ENCODE measurements at regions not wholly inside any gene's neighbourhood (a gene's known extent, or its start where the extent isn't known, plus 50 kb on each side); places are given as distances from the start of the nearest gene placed in this dataset.

GRCh38 chr9:134971196-134971595 lies 53.5 kb upstream of the FCN1 start:
- no peak overlapping the region for H3K9ac ChIP-seq (ENCODE audit: low read length)
- no peaks in the 10 kb centered on the region for H3K9me3 ChIP-seq (ENCODE audit: insufficient read depth, low read length)
- no peak overlapping the region for H3K27ac ChIP-seq (ENCODE audit: low read depth, low read length)
- H3K4me3 ChIP-seq (ENCODE audit: insufficient read depth, low read length, poor library complexity, severe bottlenecking): no peak overlapping the region
- no peak overlapping the region for H2AFZ ChIP-seq (ENCODE audit: low read depth, low read length, severe bottlenecking)
- no peaks in the 10 kb centered on the region for H3K79me2 ChIP-seq (ENCODE audit: insufficient read depth, low read length)
- H3K9me2 ChIP-seq (replicated peaks; ENCODE audit: insufficient read depth, low read length): no peaks in the 10 kb centered on the region
- H3K4me2 ChIP-seq (ENCODE audit: low read depth, low read length, poor library complexity, severe bottlenecking): no peak overlapping the region
- TF ChIP-seq EZH2phosphoT487 (conservative IDR thresholded peaks at IDR 0.05; ENCODE audit: low read length) (no peak), CTCF (IDR thresholded peaks at IDR 0.05; ENCODE audit: insufficient read depth, low read length, poor library complexity, severe bottlenecking) (no peak)
- H3K36me3 ChIP-seq (ENCODE audit: low read length): no peaks in the 10 kb centered on the region
- no peaks in the 10 kb centered on the region for H3F3A ChIP-seq (ENCODE audit: insufficient read depth)
- H3K27me3 ChIP-seq (ENCODE audit: low read length): no peaks in the 10 kb centered on the region
- H4K20me1 ChIP-seq (ENCODE audit: low read depth, low read length): no peaks in the 10 kb centered on the region

- H4K20me1 ChIP-seq (ENCODE audit: low read depth, low read length): no peaks in the 10 kb centered on the region
- no peaks in the 10 kb centered on the region for H3K79me2 ChIP-seq (ENCODE audit: insufficient read depth, low read length)
- no peaks in the 10 kb centered on the region for H3K9me2 ChIP-seq (replicated peaks; ENCODE audit: insufficient read depth, low read length)
- H3K27ac ChIP-seq (ENCODE audit: low read depth, low read length): no peak overlapping the region
- H2AFZ ChIP-seq (ENCODE audit: low read depth, low read length, severe bottlenecking): no peak overlapping the region
- no peaks in the 10 kb centered on the region for H3F3A ChIP-seq (ENCODE audit: insufficient read depth)
- no peak overlapping the region for H3K4me3 ChIP-seq (ENCODE audit: insufficient read depth, low read length, poor library complexity, severe bottlenecking)
- no peaks in the 10 kb centered on the region for H3K36me3 ChIP-seq (ENCODE audit: low read length)
- H3K27me3 ChIP-seq (ENCODE audit: low read length): no peaks in the 10 kb centered on the region
- no peaks in the 10 kb centered on the region for H3K9me3 ChIP-seq (ENCODE audit: insufficient read depth, low read length)
- no peak overlapping the region for H3K9ac ChIP-seq (ENCODE audit: low read length)
- TF ChIP-seq CTCF (IDR thresholded peaks at IDR 0.05; ENCODE audit: insufficient read depth, low read length, poor library complexity, severe bottlenecking) (no peak), EZH2phosphoT487 (conservative IDR thresholded peaks at IDR 0.05; ENCODE audit: low read length) (no peak)
- no peak overlapping the region for H3K4me2 ChIP-seq (ENCODE audit: low read depth, low read length, poor library complexity, severe bottlenecking)
Observed at GRCh38 chr9:134971696-134972095, 54.0 kb upstream of the FCN1 start.

- no peaks in the 10 kb centered on the region for H3K79me2 ChIP-seq (ENCODE audit: insufficient read depth, low read length)
- H3K9me2 ChIP-seq (replicated peaks; ENCODE audit: insufficient read depth, low read length): no peaks in the 10 kb centered on the region
- no peaks in the 10 kb centered on the region for H3K36me3 ChIP-seq (ENCODE audit: low read length)
- no peaks in the 10 kb centered on the region for H3K9me3 ChIP-seq (ENCODE audit: insufficient read depth, low read length)
- TF ChIP-seq CTCF (IDR thresholded peaks at IDR 0.05; ENCODE audit: insufficient read depth, low read length, poor library complexity, severe bottlenecking): no peak
- no peak for TF ChIP-seq EZH2phosphoT487 (conservative IDR thresholded peaks at IDR 0.05; ENCODE audit: low read length)
- H3K27ac ChIP-seq (ENCODE audit: low read depth, low read length): no peak overlapping the region
- no peaks in the 10 kb centered on the region for H3K27me3 ChIP-seq (ENCODE audit: low read length)
- H3K4me2 ChIP-seq (ENCODE audit: low read depth, low read length, poor library complexity, severe bottlenecking): no peak overlapping the region
- H4K20me1 ChIP-seq (ENCODE audit: low read depth, low read length): no peaks in the 10 kb centered on the region
- no peak overlapping the region for H3K9ac ChIP-seq (ENCODE audit: low read length)
- H3K4me3 ChIP-seq (ENCODE audit: insufficient read depth, low read length, poor library complexity, severe bottlenecking): no peak overlapping the region
- H2AFZ ChIP-seq (ENCODE audit: low read depth, low read length, severe bottlenecking): no peak overlapping the region
- H3F3A ChIP-seq (ENCODE audit: insufficient read depth): no peaks in the 10 kb centered on the region
Observed at GRCh38 chr9:134972140-134972539, 54.4 kb upstream of the FCN1 start.

GRCh38 chr9:134975253-134975652 lies 57.5 kb upstream of the FCN1 start:
- Histone ChIP-seq H3K4me2 (ENCODE audit: low read depth, low read length, poor library complexity, severe bottlenecking) (no peak overlapping the region), H3F3A (ENCODE audit: insufficient read depth) (no peaks in the 10 kb centered on the region), H3K36me3 (ENCODE audit: low read length) (no peaks in the 10 kb centered on the region), H3K4me3 (ENCODE audit: insufficient read depth, low read length, poor library complexity, severe bottlenecking) (no peak overlapping the region), H3K9me3 (ENCODE audit: insufficient read depth, low read length) (no peaks in the 10 kb centered on the region), H3K27ac (ENCODE audit: low read depth, low read length) (no peak overlapping the region), H3K9me2 (replicated peaks; ENCODE audit: insufficient read depth, low read length) (no peaks in the 10 kb centered on the region), H4K20me1 (ENCODE audit: low read depth, low read length) (no peaks in the 10 kb centered on the region), H2AFZ (ENCODE audit: low read depth, low read length, severe bottlenecking) (no peak overlapping the region), H3K9ac (ENCODE audit: low read length) (no peak overlapping the region), H3K79me2 (ENCODE audit: insufficient read depth, low read length) (no peaks in the 10 kb centered on the region), H3K27me3 (ENCODE audit: low read length) (no peaks in the 10 kb centered on the region)
- TF ChIP-seq EZH2phosphoT487 (conservative IDR thresholded peaks at IDR 0.05; ENCODE audit: low read length): no peak
- no peak for TF ChIP-seq CTCF (IDR thresholded peaks at IDR 0.05; ENCODE audit: insufficient read depth, low read length, poor library complexity, severe bottlenecking)

All from SU-DHL-6 (cell line).